HL-60 (cell line): ENCODE measurements at regions not wholly inside any gene's neighbourhood (a gene's known extent, or its start where the extent isn't known, plus 50 kb on each side); places are given as distances from the start of the nearest gene placed in this dataset.

ENCODE experiments used
- POLR2AphosphoS5 ChIP-seq: IDR thresholded peaks from 2 replicates; pipeline ENCODE4 v1.6.1; 2012; ENCODE audit warnings: low read depth
- REST ChIP-seq: IDR thresholded peaks from 2 replicates; pipeline ENCODE4 v1.6.1; 2012; ENCODE audit warnings: low read depth; ENCODE audit not compliant: insufficient replicate concordance
- TF ChIP-seq, protein P1 (sequence below): IDR thresholded peaks from one replicate; pipeline ENCODE4 v1.5.1; 2011; ENCODE audit warnings: low read length, control low read depth, inconsistent platforms; ENCODE audit not compliant: insufficient read depth

GRCh38 chr11:116244439-116244838, 528.3 kb downstream of the BUD13 start:
- TF ChIP-seq, protein P1, sequence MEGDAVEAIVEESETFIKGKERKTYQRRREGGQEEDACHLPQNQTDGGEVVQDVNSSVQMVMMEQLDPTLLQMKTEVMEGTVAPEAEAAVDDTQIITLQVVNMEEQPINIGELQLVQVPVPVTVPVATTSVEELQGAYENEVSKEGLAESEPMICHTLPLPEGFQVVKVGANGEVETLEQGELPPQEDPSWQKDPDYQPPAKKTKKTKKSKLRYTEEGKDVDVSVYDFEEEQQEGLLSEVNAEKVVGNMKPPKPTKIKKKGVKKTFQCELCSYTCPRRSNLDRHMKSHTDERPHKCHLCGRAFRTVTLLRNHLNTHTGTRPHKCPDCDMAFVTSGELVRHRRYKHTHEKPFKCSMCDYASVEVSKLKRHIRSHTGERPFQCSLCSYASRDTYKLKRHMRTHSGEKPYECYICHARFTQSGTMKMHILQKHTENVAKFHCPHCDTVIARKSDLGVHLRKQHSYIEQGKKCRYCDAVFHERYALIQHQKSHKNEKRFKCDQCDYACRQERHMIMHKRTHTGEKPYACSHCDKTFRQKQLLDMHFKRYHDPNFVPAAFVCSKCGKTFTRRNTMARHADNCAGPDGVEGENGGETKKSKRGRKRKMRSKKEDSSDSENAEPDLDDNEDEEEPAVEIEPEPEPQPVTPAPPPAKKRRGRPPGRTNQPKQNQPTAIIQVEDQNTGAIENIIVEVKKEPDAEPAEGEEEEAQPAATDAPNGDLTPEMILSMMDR, result no peak
- TF ChIP-seq POLR2AphosphoS5 (no peak), REST (no peak)
